Activated CD4-positive, alpha-beta T cell treated with anti-CD3 and anti-CD28 coated beads, Interleukin-2, amount 50 U/mL, for 16 hours (primary cell): ENCODE measurements at regions not wholly inside any gene's neighbourhood (a gene's known extent, or its start where the extent isn't known, plus 50 kb on each side); places are given as distances from the start of the nearest gene placed in this dataset.
"Not testable (repeated sequence)": the region's sequence is repeated elsewhere in the genome, so short reads cannot be mapped to it uniquely, and the experiment has no call there.

Experiments
- DNase-seq: peaks from one replicate; pipeline ENCODE4 v3.0.0-alpha.2; 2020

GRCh38 chr21:20882462-20883407 is 115.5 kb upstream of the NCAM2 start:
- peak; percentile 16 for DNase-seq

DNA sequence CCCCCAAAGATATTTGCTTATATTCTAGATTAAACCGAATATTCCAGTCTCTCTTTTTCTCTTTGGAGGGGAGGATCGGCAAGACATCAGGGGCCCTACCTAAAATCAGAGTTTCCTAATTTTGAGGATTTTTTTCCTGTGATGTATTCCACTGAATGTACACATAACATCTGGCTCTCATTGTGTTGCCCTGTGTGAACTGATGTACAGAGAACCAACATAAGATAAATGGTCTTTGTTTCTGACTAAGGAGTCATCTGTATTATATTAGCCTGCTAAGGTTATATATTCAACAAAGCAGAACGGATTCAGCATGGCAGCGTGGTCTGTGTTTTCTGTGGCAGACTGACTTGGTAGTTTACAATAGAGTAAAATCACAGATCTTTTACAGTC is 114.8 kb upstream of the NCAM2 start:
- DNase-seq = no peak

- no peak for DNase-seq
Observed at GRCh38 chr21:20902511-20902910, 95.7 kb upstream of the NCAM2 start.

GRCh38 chr21:20902998-20903397 is 95.2 kb upstream of the NCAM2 start:
- no peak for DNase-seq

DNA sequence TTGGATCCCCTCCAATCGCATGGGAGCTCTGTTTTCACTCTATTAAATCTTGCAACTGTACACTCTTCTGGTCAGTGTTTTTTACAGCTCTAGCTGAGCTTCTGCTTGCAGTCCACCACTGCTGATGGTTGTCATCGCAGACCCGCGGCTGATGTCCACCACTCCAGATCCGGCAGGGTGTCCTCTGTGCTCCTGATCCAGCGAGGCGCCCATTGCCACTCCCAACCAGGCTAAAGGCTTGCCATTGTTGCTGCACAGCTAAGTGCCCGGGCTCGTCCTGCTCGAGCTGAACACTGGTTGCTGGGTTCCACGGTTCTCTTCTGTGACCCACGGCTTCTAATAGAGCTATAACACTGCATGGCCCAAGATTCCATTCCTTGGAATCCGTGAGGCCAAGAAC is 70.7 kb upstream of the NCAM2 start:
- DNase-seq = not testable (repeated sequence)

DNA sequence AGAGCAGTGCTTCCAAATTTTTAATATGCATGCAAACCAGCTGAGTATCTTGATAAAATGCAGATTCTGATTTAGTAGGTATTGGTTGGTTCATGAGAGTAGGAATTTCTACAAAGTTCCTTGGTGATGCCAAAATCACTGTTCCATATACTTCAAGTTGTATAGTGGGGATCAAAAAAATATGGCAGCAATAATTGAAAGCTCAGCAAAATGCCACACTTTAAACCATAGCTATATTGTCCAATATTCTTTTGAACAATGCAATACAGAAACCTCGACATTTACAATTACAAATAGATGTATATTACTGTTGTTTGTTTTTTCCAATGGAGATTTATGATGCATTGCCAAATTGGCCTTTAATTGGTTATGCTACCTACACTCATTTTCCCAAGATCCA is 55.7 kb upstream of the NCAM2 start:
- no peak for DNase-seq

DNA sequence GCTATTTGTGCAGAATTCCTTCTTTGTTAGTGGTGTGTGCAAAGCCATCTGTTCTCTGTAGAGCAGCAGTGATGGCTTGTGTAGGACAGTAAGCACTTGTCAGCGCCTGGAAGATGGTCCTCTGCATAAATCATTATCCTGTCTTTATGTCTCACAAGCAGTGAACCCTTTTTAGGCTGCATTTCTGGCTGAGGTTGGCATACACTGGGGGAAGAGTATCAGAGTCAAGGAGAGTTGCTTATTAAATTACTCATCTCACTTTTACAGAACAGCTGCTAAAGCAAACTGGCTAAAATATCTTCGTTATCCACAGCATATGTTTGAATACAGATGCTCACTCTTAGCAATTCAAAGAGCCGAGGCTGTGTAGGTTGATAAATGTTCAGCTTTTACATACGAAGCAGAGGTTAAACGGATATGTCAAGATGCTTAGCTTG is 54.6 kb upstream of the NCAM2 start:
- DNase-seq = no peak

- no peak for DNase-seq
Observed at GRCh38 chr21:20944139-20944538, 54.1 kb upstream of the NCAM2 start.

DNA sequence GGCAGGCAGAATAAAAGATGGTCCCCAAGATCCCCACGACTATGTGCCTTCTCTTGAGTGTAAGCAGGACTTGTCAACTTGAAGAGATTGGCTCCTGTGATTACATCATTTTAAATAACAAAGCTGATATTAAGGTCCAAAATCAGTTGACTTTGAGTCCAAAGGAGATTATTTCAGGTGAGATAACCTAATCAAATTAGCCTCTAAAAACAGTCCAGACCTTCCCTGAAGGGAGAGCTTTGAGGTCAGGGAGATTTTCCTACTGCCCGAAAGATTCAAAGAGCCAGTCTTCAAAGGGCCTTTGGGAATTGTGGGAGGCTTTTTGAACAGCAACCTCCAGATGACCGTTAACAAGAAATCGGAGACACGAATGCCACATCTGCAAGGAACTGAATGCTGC is 51.5 kb upstream of the NCAM2 start:
- no peak for DNase-seq
